ENCODE measurements at regions not wholly inside any gene's neighbourhood (a gene's known extent, or its start where the extent isn't known, plus 50 kb on each side); places are given as distances from the start of the nearest gene placed in this dataset.

DNA sequence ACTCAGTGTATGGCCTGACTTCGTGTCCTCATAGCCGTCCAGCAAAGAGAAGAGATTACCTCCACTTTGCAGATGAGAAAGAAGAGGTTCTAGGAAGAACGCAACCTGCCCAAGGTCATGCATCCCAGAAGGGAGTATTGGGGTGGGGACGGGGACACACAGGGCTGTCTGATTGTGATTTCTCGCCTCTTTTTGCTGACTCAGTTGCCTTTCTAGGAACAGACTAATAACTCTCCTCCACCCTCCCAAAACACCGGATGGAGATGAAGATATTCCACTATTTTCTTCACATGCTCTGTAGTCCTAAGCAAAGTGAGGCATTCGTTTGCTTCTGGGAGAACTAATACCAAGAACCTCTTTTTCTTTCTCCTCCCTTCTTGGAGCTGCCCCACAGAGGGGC lies 529.3 kb downstream of the MIAT start:
- TF ChIP-seq CTCF (optimal IDR thresholded peaks at IDR 0.05 in 1 of 3, IDR thresholded peaks at IDR 0.05 in 1 of 3, conservative IDR thresholded peaks at IDR 0.05 in 1 of 3; ENCODE audit: extremely low read depth in 1 of 3, insufficient read depth in 2 of 3, low read length in 3 of 3) (no peak), EZH2 (IDR thresholded peaks at IDR 0.05; ENCODE audit: low read length) (no peak)

Data from keratinocyte (primary cell).